ENCODE measurements at regions not wholly inside any gene's neighbourhood (a gene's known extent, or its start where the extent isn't known, plus 50 kb on each side); places are given as distances from the start of the nearest gene placed in this dataset.

- no peak for TF ChIP-seq MAX (IDR thresholded peaks at IDR 0.05; ENCODE audit: low read depth, low read length)
- no peak for TF ChIP-seq MYC (IDR thresholded peaks at IDR 0.05; ENCODE audit: low read depth, low read length)
- TF ChIP-seq, protein P1, sequence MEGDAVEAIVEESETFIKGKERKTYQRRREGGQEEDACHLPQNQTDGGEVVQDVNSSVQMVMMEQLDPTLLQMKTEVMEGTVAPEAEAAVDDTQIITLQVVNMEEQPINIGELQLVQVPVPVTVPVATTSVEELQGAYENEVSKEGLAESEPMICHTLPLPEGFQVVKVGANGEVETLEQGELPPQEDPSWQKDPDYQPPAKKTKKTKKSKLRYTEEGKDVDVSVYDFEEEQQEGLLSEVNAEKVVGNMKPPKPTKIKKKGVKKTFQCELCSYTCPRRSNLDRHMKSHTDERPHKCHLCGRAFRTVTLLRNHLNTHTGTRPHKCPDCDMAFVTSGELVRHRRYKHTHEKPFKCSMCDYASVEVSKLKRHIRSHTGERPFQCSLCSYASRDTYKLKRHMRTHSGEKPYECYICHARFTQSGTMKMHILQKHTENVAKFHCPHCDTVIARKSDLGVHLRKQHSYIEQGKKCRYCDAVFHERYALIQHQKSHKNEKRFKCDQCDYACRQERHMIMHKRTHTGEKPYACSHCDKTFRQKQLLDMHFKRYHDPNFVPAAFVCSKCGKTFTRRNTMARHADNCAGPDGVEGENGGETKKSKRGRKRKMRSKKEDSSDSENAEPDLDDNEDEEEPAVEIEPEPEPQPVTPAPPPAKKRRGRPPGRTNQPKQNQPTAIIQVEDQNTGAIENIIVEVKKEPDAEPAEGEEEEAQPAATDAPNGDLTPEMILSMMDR (IDR thresholded peaks at IDR 0.05; ENCODE audit: low read depth, low read length): no peak
- TF ChIP-seq POLR2A (IDR thresholded peaks at IDR 0.05; ENCODE audit: extremely low read depth, insufficient read length): no peak
- DNase-seq (ENCODE audit: low read depth): no peak
- no peak overlapping the region for H3K4me3 ChIP-seq (ENCODE audit: low read depth, low read length)
Observed at GRCh38 chr16:47888142-47888541, 267.7 kb downstream of the ABCC12 start.

DNA sequence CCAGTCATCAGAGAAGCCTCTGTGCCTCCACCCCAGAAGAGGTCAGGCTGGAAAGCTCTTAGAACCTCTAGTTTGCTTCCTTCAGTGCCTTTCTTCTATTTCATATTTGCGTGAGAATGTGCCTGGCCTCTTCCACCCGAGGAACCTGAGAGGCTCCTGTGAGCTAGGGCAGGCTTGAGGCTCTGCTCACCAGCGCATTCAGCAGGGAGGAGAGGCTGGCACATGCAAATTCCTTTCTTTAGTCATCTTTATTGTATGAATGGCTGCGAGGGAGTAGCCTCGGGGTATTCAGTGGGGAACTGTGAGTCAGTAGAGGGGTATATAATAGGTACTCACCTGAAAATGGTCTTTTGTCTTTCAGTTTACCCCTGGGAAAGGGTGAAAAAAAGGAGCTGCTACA lies 268.3 kb downstream of the ABCC12 start:
- H3K4me3 ChIP-seq (ENCODE audit: low read depth, low read length): no peak overlapping the region
- DNase-seq (ENCODE audit: low read depth): no peak

GRCh38 chr16:47886631-47887415 lies 269.0 kb downstream of the ABCC12 start:
- DNase-seq (ENCODE audit: low read depth): no peak
- no peak overlapping the region for H3K4me3 ChIP-seq (ENCODE audit: low read depth, low read length)

More for the DNA sequence above, 268.3 kb downstream of the ABCC12 start:
- TF ChIP-seq POLR2A (IDR thresholded peaks at IDR 0.05; ENCODE audit: extremely low read depth, insufficient read length): no peak
- TF ChIP-seq, protein P1 (IDR thresholded peaks at IDR 0.05; ENCODE audit: low read depth, low read length): no peak
- TF ChIP-seq MYC (IDR thresholded peaks at IDR 0.05; ENCODE audit: low read depth, low read length): no peak

GRCh38 chr16:47886139-47886538 lies 269.7 kb downstream of the ABCC12 start:
- TF ChIP-seq POLR2A (IDR thresholded peaks at IDR 0.05; ENCODE audit: extremely low read depth, insufficient read length): no peak
- TF ChIP-seq, protein P1 (IDR thresholded peaks at IDR 0.05; ENCODE audit: low read depth, low read length): no peak
- TF ChIP-seq MYC (IDR thresholded peaks at IDR 0.05; ENCODE audit: low read depth, low read length): no peak
- TF ChIP-seq MAX (IDR thresholded peaks at IDR 0.05; ENCODE audit: low read depth, low read length): no peak
- DNase-seq (ENCODE audit: low read depth): no peak
- no peak overlapping the region for H3K4me3 ChIP-seq (ENCODE audit: low read depth, low read length)

More at GRCh38 chr16:47886631-47887415, 269.0 kb downstream of the ABCC12 start:
- TF ChIP-seq, protein P1 (IDR thresholded peaks at IDR 0.05; ENCODE audit: low read depth, low read length): no peak
- TF ChIP-seq MYC (IDR thresholded peaks at IDR 0.05; ENCODE audit: low read depth, low read length) (no peak), MAX (IDR thresholded peaks at IDR 0.05; ENCODE audit: low read depth, low read length) (no peak), POLR2A (IDR thresholded peaks at IDR 0.05; ENCODE audit: extremely low read depth, insufficient read length) (no peak)

- no peak overlapping the region for H3K4me3 ChIP-seq (ENCODE audit: low read depth, low read length)
- no peak for DNase-seq (ENCODE audit: low read depth)
- TF ChIP-seq, protein P1 (IDR thresholded peaks at IDR 0.05; ENCODE audit: low read depth, low read length): no peak
- no peak for TF ChIP-seq POLR2A (IDR thresholded peaks at IDR 0.05; ENCODE audit: extremely low read depth, insufficient read length)
- no peak for TF ChIP-seq MAX (IDR thresholded peaks at IDR 0.05; ENCODE audit: low read depth, low read length)
- no peak for TF ChIP-seq MYC (IDR thresholded peaks at IDR 0.05; ENCODE audit: low read depth, low read length)
Observed at GRCh38 chr16:47885489-47885888, 270.3 kb downstream of the ABCC12 start.
